SK-N-SH treated with all-trans-retinoic acid at 6 μM for 48 hours (cell line): ENCODE measurements at regions not wholly inside any gene's neighbourhood (a gene's known extent, or its start where the extent isn't known, plus 50 kb on each side); places are given as distances from the start of the nearest gene placed in this dataset.

Source experiments
- ATAC-seq: fragments of 200-7000 bp; cut with Tn5 transposase; 3 replicates; pipeline ENCODE4 v1.9.1; 2020; ENCODE audit warnings: mild to moderate bottlenecking, moderate library complexity
- ARNTL ChIP-seq: fragments of 450-650 bp; formaldehyde crosslinking; IDR thresholded peaks from 2 replicates; pipeline ENCODE4 v1.5.0; 2020; ENCODE audit warnings: low read depth, mild to moderate bottlenecking, moderate library complexity, borderline replicate concordance
- BACH2 ChIP-seq: fragments of 250-450 bp; sonication (Bioruptor Pico); IDR thresholded peaks from 2 replicates; pipeline ENCODE4 v1.9.0; 2021; ENCODE audit warnings: mild to moderate bottlenecking, borderline replicate concordance
- CSDC2 ChIP-seq: fragments of 250-450 bp; sonication (Bioruptor Pico); IDR thresholded peaks from 2 replicates; pipeline ENCODE4 v1.5.0; 2020; ENCODE audit warnings: mild to moderate bottlenecking, moderate library complexity
- ESRRG ChIP-seq: fragments of 250-450 bp; sonication (Bioruptor Pico); IDR thresholded peaks from 2 replicates; pipeline ENCODE4 v1.6.1; 2021; ENCODE audit warnings: mild to moderate bottlenecking
- GLIS3 ChIP-seq: fragments of 250-450 bp; sonication (Bioruptor Pico); IDR thresholded peaks from 2 replicates; pipeline ENCODE4 v1.5.0; 2020; ENCODE audit warnings: mild to moderate bottlenecking, moderate library complexity
- ISL1 ChIP-seq: fragments of 250-450 bp; sonication (Bioruptor Pico); IDR thresholded peaks from 2 replicates; pipeline ENCODE4 v2.1.2; 2022; ENCODE audit warnings: mild to moderate bottlenecking, moderate library complexity
- OSR1 ChIP-seq: fragments of 250-450 bp; sonication (Bioruptor Pico); IDR thresholded peaks from 2 replicates; pipeline ENCODE4 v1.8.0; 2022; ENCODE audit warnings: moderate library complexity, mild to moderate bottlenecking, inconsistent platforms
- PPARA ChIP-seq: fragments of 250-450 bp; sonication (Bioruptor Pico); IDR thresholded peaks from 2 replicates; pipeline ENCODE4 v1.5.0; 2020; ENCODE audit warnings: mild to moderate bottlenecking, borderline replicate concordance
- RARB ChIP-seq: fragments of 250-450 bp; sonication (Bioruptor Pico); IDR thresholded peaks from 2 replicates; pipeline ENCODE4 v1.8.0; 2021; ENCODE audit warnings: mild to moderate bottlenecking, moderate library complexity
- SNAI2 ChIP-seq: fragments of 250-450 bp; sonication (Bioruptor Pico); IDR thresholded peaks from 2 replicates; pipeline ENCODE4 v1.5.0; 2020; ENCODE audit warnings: mild to moderate bottlenecking, moderate library complexity
- TCF4 ChIP-seq: fragments of 250-450 bp; sonication (Bioruptor Pico); IDR thresholded peaks from 2 replicates; pipeline ENCODE4 v1.8.0; 2021; ENCODE audit warnings: mild to moderate bottlenecking, moderate library complexity, borderline replicate concordance
- TOX ChIP-seq: fragments of 250-450 bp; sonication (Bioruptor Pico); IDR thresholded peaks from 2 replicates; pipeline ENCODE4 v1.8.0; 2021; ENCODE audit warnings: mild to moderate bottlenecking, moderate library complexity, borderline replicate concordance
- ZC3H10 ChIP-seq: fragments of 250-450 bp; sonication (Bioruptor Pico); IDR thresholded peaks from 2 replicates; pipeline ENCODE4 v1.5.1; 2021; ENCODE audit warnings: mild to moderate bottlenecking, moderate library complexity
- ZFP3 ChIP-seq: fragments of 250-450 bp; sonication (Bioruptor Pico); IDR thresholded peaks from 2 replicates; pipeline ENCODE4 v1.5.0; 2020; ENCODE audit warnings: mild to moderate bottlenecking, moderate library complexity
- ZFP30 ChIP-seq: fragments of 450-650 bp; formaldehyde crosslinking; IDR thresholded peaks from 2 replicates; pipeline ENCODE4 v1.5.0; 2022; ENCODE audit warnings: mild to moderate bottlenecking, moderate library complexity
- ZNF565 ChIP-seq: fragments of 450-650 bp; formaldehyde crosslinking; conservative IDR thresholded peaks from 2 replicates; pipeline ENCODE4 v1.5.0; 2020; ENCODE audit warnings: low read depth, mild to moderate bottlenecking, moderate library complexity
- ZNF70 ChIP-seq: fragments of 450-650 bp; formaldehyde crosslinking; IDR thresholded peaks from 2 replicates; pipeline ENCODE4 v1.5.0; 2020; ENCODE audit warnings: mild to moderate bottlenecking, moderate library complexity
- ZNF8 ChIP-seq: fragments of 450-650 bp; formaldehyde crosslinking; IDR thresholded peaks from 2 replicates; pipeline ENCODE4 v1.5.0; 2020; ENCODE audit warnings: mild to moderate bottlenecking, moderate library complexity
- TF ChIP-seq, protein P1 (sequence below): fragments of 250-450 bp; sonication (Bioruptor Pico); IDR thresholded peaks from 2 replicates; pipeline ENCODE4 v1.8.0; 2021; ENCODE audit warnings: low read depth, mild to moderate bottlenecking, moderate library complexity, borderline replicate concordance
- TF ChIP-seq, protein P2 (sequence below): fragments of 250-450 bp; sonication (Bioruptor Pico); IDR thresholded peaks from 2 replicates; pipeline ENCODE4 v1.8.0; 2020; ENCODE audit warnings: mild to moderate bottlenecking, moderate library complexity, borderline replicate concordance
- TF ChIP-seq, protein P3 (sequence below): fragments of 250-450 bp; sonication (Bioruptor Pico); IDR thresholded peaks from 2 replicates; pipeline ENCODE4 v1.5.1; 2020; ENCODE audit warnings: low read depth, mild to moderate bottlenecking, moderate library complexity

DNA sequence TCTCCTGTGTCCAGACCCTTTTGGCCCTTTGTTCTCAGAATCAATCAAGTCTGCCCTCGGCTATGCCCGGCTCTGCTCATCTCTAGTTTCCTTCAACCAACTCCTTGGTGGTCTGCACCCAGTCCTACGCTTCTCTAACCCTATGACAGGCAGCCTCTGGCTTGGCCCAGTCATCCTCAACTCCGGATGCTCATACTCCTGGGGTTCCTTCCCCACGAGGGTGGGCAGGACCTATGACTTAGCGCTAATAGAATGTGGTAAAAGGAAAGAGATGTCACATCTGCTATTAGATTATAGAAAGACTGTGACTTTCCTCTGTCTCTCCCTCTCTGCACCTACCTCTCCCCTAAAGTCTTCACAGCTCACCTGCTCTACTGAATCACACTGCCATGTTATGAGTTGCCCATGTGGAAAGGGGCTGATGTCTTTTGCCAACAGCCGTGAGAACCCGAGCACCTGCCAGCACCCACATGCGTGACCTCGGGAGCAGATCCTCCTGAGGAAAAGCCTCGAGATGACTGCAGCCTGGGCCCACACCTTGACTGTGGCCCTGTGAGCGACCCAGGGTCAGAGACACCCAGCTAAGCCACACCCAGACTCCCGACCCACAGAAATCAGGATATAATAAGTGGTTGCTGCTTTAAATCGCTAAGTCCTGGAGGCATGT is 334.9 kb downstream of the GADD45G start:
- TF ChIP-seq ZNF565 (CRISPR knock-in tag) (no peak), CSDC2 (CRISPR knock-in tag) (no peak), GLIS3 (CRISPR knock-in tag) (no peak), ISL1 (CRISPR knock-in tag) (no peak), TOX (no peak), ZNF8 (CRISPR knock-in tag) (no peak), ESRRG (CRISPR knock-in tag) (no peak), BACH2 (CRISPR knock-in tag) (no peak), TCF4 (CRISPR knock-in tag) (no peak), ZFP3 (CRISPR knock-in tag) (no peak), ARNTL (CRISPR knock-in tag) (no peak), ZC3H10 (CRISPR knock-in tag) (no peak), PPARA (CRISPR knock-in tag) (no peak)
- TF ChIP-seq, protein P1, sequence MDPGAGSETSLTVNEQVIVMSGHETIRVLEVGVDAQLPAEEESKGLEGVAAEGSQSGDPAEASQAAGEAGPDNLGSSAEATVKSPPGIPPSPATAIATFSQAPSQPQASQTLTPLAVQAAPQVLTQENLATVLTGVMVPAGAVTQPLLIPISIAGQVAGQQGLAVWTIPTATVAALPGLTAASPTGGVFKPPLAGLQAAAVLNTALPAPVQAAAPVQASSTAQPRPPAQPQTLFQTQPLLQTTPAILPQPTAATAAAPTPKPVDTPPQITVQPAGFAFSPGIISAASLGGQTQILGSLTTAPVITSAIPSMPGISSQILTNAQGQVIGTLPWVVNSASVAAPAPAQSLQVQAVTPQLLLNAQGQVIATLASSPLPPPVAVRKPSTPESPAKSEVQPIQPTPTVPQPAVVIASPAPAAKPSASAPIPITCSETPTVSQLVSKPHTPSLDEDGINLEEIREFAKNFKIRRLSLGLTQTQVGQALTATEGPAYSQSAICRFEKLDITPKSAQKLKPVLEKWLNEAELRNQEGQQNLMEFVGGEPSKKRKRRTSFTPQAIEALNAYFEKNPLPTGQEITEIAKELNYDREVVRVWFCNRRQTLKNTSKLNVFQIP: no peak
- TF ChIP-seq, protein P2, sequence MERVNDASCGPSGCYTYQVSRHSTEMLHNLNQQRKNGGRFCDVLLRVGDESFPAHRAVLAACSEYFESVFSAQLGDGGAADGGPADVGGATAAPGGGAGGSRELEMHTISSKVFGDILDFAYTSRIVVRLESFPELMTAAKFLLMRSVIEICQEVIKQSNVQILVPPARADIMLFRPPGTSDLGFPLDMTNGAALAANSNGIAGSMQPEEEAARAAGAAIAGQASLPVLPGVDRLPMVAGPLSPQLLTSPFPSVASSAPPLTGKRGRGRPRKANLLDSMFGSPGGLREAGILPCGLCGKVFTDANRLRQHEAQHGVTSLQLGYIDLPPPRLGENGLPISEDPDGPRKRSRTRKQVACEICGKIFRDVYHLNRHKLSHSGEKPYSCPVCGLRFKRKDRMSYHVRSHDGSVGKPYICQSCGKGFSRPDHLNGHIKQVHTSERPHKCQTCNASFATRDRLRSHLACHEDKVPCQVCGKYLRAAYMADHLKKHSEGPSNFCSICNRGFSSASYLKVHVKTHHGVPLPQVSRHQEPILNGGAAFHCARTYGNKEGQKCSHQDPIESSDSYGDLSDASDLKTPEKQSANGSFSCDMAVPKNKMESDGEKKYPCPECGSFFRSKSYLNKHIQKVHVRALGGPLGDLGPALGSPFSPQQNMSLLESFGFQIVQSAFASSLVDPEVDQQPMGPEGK (CRISPR knock-in tag): no peak
- TF ChIP-seq, protein P3, sequence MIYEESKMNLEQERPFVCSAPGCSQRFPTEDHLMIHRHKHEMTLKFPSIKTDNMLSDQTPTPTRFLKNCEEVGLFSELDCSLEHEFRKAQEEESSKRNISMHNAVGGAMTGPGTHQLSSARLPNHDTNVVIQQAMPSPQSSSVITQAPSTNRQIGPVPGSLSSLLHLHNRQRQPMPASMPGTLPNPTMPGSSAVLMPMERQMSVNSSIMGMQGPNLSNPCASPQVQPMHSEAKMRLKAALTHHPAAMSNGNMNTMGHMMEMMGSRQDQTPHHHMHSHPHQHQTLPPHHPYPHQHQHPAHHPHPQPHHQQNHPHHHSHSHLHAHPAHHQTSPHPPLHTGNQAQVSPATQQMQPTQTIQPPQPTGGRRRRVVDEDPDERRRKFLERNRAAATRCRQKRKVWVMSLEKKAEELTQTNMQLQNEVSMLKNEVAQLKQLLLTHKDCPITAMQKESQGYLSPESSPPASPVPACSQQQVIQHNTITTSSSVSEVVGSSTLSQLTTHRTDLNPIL (CRISPR knock-in tag): no peak
- ATAC-seq: no peak

DNA sequence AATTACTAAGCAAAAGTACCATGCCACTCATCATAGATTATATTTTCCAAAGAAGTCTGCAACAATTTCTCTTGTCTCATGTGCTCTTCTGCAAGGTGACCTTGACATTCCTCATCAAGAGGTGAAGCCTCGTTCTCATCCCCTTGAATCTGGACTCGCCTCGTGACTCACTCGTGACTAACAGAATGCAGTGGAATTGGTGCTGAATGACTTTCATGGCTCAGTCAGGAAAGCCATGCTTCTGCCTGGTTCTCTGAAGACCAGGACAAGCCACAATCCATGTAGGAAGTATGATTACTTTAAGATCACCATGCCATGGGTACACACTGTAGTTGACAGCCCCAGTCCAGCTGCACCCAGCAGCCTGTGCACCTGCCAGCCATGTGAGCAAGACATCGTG is 335.8 kb downstream of the GADD45G start:
- ATAC-seq: no peak
- TF ChIP-seq ZNF565 (CRISPR knock-in tag) (no peak), ZNF70 (CRISPR knock-in tag) (no peak), SNAI2 (CRISPR knock-in tag) (no peak), PPARA (CRISPR knock-in tag) (no peak), TOX (no peak), OSR1 (no peak), ZC3H10 (CRISPR knock-in tag) (no peak), ZFP30 (CRISPR knock-in tag) (no peak), ARNTL (CRISPR knock-in tag) (no peak)
- TF ChIP-seq, protein P2 (CRISPR knock-in tag): no peak
- TF ChIP-seq, protein P3 (CRISPR knock-in tag): no peak
- TF ChIP-seq, all 23 proteins: peak for 0

DNA sequence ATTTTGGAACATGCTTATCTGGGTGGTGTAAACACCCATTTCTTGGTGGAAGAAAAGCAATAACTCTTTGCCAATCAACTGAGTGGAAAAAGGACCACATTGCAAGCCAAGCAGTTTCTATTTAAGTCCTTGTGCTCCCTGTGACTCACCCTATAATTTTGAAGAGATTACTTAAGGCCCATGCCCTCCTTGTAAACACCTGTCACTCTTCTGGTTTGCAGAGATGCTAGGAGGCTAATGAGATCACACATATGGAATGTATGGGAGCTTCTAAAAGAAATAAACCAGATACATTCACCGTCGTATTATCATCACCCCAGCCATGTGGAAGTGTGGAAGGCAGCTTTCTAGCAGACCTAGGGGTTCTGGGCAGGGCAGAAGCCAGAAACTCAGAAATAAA is 337.1 kb downstream of the GADD45G start:
- TF ChIP-seq ZNF565 (CRISPR knock-in tag): no peak
- TF ChIP-seq ISL1 (CRISPR knock-in tag): peak; percentile 72
- TF ChIP-seq RARB: no peak
- TF ChIP-seq SNAI2 (CRISPR knock-in tag): peak; percentile 25; the same call in 1 of the 2 replicates
- TF ChIP-seq ZNF70 (CRISPR knock-in tag): peak; percentile 20; the same call in 1 of the 2 replicates
- no peak for ATAC-seq
